NCI-H748 (cell line): ENCODE measurements at regions not wholly inside any gene's neighbourhood (a gene's known extent, or its start where the extent isn't known, plus 50 kb on each side); places are given as distances from the start of the nearest gene placed in this dataset.
"Not testable (repeated sequence)": the region's sequence is repeated elsewhere in the genome, so short reads cannot be mapped to it uniquely, and the experiment has no call there.

Experiments used
- DNase-seq: peaks from one replicate; lab custom pipeline; 2025; ENCODE audit not compliant: unreplicated experiment; lab: John Stamatoyannopoulos, UW

GRCh38 chr9:86503942-86504341 is 149.7 kb upstream of the TUT7 start:
- DNase-seq = no peak

- DNase-seq = no peak
Measured at GRCh38 chr9:86503314-86503713, 149.1 kb upstream of the TUT7 start.

GRCh38 chr9:86500667-86501435 is 146.6 kb upstream of the TUT7 start:
- no peak for DNase-seq

- DNase-seq = no peak
Measured at GRCh38 chr9:86500031-86500430, 145.8 kb upstream of the TUT7 start.

- no peak for DNase-seq
Measured at GRCh38 chr9:86494644-86495111, 140.5 kb upstream of the TUT7 start.

GRCh38 chr9:86491468-86492266 is 137.5 kb upstream of the TUT7 start:
- no peak for DNase-seq

- no peak for DNase-seq
Measured at GRCh38 chr9:86488794-86489193, 134.6 kb upstream of the TUT7 start.

GRCh38 chr9:86488345-86488744 is 134.1 kb upstream of the TUT7 start:
- no peak for DNase-seq

GRCh38 chr9:86487838-86488233 is 133.6 kb upstream of the TUT7 start:
- no peak for DNase-seq

GRCh38 chr9:86486891-86487837 is 133.0 kb upstream of the TUT7 start:
- peak; percentile 42 for DNase-seq

GRCh38 chr9:86485359-86485758 is 131.1 kb upstream of the TUT7 start:
- no peak for DNase-seq

- DNase-seq = no peak
Measured at GRCh38 chr9:86483496-86483895, 129.3 kb upstream of the TUT7 start.

GRCh38 chr9:86481466-86481865 is 127.3 kb upstream of the TUT7 start:
- no peak for DNase-seq

- DNase-seq = not testable (repeated sequence)
Measured at GRCh38 chr9:86475255-86475654, 121.0 kb upstream of the TUT7 start.

- no peak for DNase-seq
Measured at GRCh38 chr9:86471171-86471815, 117.1 kb upstream of the TUT7 start.

- DNase-seq = no peak
Measured at GRCh38 chr9:86470326-86470725, 116.1 kb upstream of the TUT7 start.

- no peak for DNase-seq
Measured at GRCh38 chr9:86469476-86470250, 115.5 kb upstream of the TUT7 start.

GRCh38 chr9:86464242-86464641 is 110.0 kb upstream of the TUT7 start:
- DNase-seq = no peak

GRCh38 chr9:86460216-86461002 is 106.2 kb upstream of the TUT7 start:
- no peak for DNase-seq
